GM19324 (cell line): ENCODE measurements at regions not wholly inside any gene's neighbourhood (a gene's known extent, or its start where the extent isn't known, plus 50 kb on each side); places are given as distances from the start of the nearest gene placed in this dataset.
"Not testable (repeated sequence)": the region's sequence is repeated elsewhere in the genome, so short reads cannot be mapped to it uniquely, and the experiment has no call there.

Source experiments
- ATAC-seq: cut with Tn5 transposase; IDR thresholded peaks from one replicate; pipeline ENCODE4 v1.9.1; 2021; ENCODE audit warnings: mild to moderate bottlenecking, moderate library complexity; ENCODE audit not compliant: unreplicated experiment, low FRiP score

DNA sequence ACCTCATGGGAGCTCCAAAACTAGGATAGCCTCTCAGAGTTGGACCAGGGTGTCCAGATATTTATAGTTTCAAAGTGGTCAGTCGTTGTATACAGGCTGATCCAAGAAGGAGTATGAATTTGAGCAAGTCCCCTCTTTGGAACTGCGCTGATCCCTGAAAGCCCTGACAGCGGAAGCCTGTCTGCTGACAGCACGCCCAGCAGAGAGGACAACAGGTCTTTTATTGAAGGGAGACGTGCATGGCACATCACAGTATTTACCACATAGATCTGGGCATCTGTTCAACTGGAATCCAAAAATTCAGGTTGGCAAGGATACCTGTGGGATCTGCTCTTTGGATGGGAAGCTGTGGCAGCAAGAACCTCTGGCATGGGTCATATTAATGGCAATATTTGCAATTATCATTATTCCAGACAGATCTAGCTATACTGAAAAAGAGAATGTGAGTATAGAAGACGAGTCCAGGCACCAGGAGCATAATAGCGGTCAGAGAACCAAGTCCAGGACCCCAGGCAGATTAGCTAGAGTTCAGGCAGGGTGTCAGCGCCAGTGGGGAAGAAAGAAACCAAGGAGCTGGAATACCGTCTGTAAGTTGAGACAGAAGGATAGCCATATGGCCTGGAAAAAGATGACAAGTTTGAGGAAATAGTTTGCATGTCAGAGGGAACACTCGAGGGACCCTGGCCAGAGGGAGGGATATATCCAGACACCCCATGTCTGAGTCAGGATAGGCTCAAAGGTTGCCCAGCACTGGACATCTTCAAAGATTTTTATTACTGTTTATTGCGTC lies 260.4 kb upstream of the FANCL start:
- ATAC-seq = no peak

- ATAC-seq = no peak
Measured at GRCh38 chr2:58497168-58497567, 256.0 kb upstream of the FANCL start.

- ATAC-seq = no peak
Measured at GRCh38 chr2:58495806-58496205, 254.7 kb upstream of the FANCL start.

- ATAC-seq = no peak
Measured at GRCh38 chr2:58494071-58494501, 253.0 kb upstream of the FANCL start.

DNA sequence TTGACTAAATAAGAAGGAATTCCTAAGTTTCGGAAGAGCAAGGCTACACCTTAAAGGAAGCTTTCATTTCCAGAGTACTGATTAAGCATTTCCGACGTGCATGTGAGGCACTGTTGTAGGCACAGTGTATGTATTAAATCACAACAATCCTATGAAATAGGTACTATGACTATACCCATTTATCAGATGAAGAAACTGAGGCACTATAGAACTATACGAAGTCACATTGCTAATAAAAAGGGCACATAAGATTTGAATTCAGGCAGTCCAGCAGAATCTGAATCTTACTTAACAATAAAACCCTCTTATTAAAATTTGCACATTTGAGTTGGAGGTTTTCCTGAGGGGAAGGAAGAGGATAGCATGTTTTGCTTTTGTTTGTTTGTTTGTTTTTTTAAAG lies 243.5 kb upstream of the FANCL start:
- ATAC-seq = no peak

- ATAC-seq = no peak
Measured at GRCh38 chr2:58484221-58484620, 243.1 kb upstream of the FANCL start.

DNA sequence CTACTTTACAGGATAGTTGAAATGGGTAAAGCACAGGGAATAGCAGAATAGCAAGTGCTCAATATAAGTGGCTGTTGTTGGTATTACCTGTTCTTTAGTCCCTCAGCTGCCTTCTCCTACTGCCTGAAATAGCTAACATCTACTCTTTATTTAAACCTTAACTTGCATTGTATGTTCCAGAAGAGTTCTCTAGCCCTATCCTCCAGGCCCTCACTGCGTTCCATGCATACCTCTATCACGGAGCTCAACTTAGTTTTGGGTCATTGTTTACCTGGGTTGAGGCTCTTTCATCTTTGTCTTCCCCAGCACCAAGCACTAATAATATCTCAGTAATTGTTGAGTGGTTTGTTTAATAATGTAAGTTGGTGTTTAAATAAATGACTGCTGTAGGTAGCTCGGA lies 242.2 kb upstream of the FANCL start:
- ATAC-seq = no peak

GRCh38 chr2:58481670-58482069 lies 240.5 kb upstream of the FANCL start:
- no peak for ATAC-seq

DNA sequence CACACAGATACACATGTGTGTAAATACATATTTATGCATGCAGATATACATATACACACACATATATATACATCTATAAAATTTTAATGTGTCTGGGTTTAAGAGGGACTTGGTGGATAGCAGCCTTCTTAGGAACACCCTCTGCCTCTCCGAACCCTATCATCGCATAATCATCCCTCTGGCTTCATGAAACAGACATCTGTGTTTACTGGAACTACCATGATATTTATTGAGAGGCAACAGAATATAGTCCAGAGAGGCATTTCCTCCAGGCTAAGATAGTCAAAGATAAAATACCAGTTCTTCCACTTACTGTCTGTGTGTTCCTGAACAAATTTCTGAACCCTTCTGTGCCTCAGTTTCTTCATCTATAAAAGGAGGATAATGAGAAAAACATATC lies 239.0 kb upstream of the FANCL start:
- no peak for ATAC-seq

GRCh38 chr2:58479535-58480140 lies 238.5 kb upstream of the FANCL start:
- ATAC-seq = no peak

DNA sequence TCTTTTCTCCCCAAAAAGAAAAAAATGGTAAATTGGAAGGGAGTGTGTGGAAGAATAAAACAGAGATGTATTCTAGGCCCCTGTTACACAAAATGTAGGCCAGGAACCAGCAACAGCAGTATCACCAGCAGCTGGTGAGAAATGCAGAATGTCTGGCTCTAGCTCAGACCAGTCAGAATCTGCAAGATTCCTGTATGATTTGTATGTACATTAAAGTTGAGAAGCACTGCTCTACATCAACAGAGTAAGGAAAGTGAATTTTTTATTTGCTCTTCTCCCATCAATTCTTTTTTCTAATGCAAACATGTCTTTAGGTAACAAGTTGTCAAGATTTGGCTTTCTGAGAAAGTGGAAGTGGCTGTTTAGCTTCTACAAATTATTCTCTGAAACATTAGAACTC lies 235.4 kb upstream of the FANCL start:
- no peak for ATAC-seq

DNA sequence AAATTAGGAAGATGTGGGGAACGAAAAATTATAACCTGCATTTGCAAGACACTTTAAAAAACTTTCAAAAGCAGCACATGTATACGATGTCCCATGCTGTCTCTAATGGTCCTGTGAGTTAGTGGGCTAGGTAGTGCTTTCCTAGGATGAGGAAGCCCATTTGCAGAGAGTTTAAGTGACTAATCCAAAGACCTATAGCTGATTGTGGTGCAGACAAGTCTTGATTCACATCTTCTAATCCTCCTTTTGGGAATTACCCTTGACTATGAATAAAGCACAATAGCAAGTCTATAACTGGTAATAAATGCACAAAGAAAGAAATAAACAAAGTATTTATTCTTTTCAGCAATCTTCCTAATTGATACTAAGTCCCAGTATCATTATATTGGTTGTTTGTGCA lies 234.6 kb upstream of the FANCL start:
- ATAC-seq = no peak

GRCh38 chr2:58473165-58473564 lies 232.0 kb upstream of the FANCL start:
- no peak for ATAC-seq

DNA sequence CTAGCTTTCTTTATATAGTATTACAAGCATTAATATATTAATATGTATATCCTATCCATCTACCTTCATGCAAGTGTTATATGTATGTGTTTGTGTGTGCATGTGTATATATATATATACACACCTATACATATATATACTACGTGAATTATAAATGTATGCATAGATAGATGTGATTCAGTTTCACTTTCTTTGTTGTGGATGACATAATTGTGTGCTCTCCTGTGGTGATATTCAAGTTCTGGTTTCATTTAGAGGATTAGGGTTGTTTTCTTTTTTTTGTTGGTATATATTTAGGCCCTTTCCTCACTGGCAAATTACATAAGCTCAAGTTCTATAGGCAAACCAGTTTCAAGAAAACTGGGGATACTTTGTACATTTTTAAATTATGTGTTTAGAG lies 225.7 kb upstream of the FANCL start:
- no peak for ATAC-seq

DNA sequence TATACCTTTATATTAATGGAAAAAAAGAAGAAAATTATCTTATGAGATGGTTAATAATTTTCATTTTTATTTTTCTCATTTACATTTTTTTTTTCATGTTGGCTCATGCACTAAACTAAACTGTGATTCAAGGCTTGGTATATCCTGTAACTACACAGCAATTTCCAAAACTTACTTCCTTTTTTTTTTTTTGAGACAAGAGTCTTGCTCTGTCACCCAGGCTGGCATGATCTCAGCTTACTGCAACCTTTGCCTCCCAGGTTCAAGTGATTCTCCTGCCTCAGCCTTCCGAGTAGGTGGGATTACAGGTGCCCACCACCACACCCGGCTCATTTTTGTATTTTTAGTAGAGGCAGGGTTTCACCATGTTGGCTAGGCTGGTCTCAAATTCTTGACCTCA lies 224.9 kb upstream of the FANCL start:
- not testable (repeated sequence) for ATAC-seq

GRCh38 chr2:58460670-58461069 lies 219.5 kb upstream of the FANCL start:
- ATAC-seq = no peak

DNA sequence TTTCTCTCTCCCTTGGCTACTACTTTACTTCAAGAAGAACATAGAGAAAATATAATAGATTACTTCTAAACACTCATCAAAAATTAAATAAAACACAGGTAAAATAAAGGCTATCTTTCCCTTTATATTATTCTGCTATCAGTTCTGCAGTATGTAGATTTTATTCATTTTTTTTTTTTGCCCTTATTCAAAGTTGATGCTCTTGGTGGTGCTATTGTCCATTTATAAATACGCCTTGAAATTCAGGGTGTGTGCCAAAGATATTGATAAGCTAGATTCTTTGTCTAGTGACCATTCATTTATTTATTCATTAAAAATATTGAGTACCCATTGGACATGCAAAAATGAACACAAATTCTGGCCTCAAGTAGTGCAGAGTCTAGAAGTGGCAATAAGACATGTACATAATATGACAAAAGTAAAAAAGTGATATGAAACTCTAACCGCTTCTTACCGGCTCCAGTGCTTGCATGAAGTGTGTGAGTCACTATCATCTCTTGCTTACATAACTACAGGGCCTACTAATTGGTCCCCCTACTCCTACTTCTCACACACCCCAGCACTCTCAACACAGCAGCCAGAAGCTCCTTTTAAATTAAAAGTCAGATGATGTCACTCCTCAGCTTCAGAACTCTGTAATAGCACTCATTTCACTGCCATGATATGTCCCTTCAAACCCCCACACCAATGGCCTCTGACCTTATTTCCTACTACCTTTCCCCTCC lies 208.3 kb upstream of the FANCL start:
- peak; percentile 92 for ATAC-seq

- no peak for ATAC-seq
Measured at GRCh38 chr2:58448845-58449244, 207.7 kb upstream of the FANCL start.

DNA sequence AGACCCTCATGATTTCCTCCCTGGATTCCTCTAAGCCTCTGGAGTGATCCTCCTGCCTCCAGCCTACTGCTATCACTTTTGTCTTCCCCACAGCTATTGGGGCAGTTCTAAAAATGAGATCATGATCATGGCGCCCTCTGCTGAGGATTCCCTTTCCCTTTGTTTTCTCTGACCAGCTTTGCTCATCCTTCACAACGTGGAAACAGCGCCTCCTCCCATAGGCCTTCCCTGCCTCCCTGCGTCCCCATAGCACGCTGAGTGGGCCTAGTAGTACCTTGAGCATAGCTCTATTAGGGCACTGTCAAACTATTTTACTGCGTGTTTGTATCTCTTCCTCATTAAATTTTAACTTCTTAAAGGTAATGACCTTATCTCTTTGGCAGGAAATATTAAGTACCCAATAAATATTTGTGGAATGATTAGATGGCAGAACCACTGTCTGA lies 207.0 kb upstream of the FANCL start:
- no peak for ATAC-seq

- no peak for ATAC-seq
Measured at GRCh38 chr2:58447586-58447985, 206.5 kb upstream of the FANCL start.

- no peak for ATAC-seq
Measured at GRCh38 chr2:58441643-58442042, 200.5 kb upstream of the FANCL start.

GRCh38 chr2:58436872-58437271 lies 195.7 kb upstream of the FANCL start:
- ATAC-seq = no peak
